Cardiac fibroblast (primary cell): ENCODE measurements at regions not wholly inside any gene's neighbourhood (a gene's known extent, or its start where the extent isn't known, plus 50 kb on each side); places are given as distances from the start of the nearest gene placed in this dataset.
A peak's percentile ranks its signal among the peaks of the same experiment; 100 is the strongest.

Experiments used
- DNase-seq, 2 donors: peaks; one replicate each; pipeline versions ENCODE4 v3.0.0 to v3.0.0-alpha.2; 2010; ENCODE audit warnings: low read depth in 2 of 2
- H3K4me3 ChIP-seq, 2 donors: replicated peaks in 1 of 2; 1 replicate in 1 of 2; 2 replicates in 1 of 2; pipeline ENCODE4 v1.5.1; 2011; ENCODE audit warnings: low read depth in 2 of 2, low read length in 2 of 2, mild to moderate bottlenecking in 2 of 2, moderate library complexity in 1 of 2
- CTCF ChIP-seq: IDR thresholded peaks from one replicate; pipeline ENCODE4 v1.5.1; 2011; ENCODE audit warnings: low read depth, mild to moderate bottlenecking, low read length, inconsistent platforms

- TF ChIP-seq CTCF, result no peak
Observed at GRCh38 chr4:188824553-188824952, 685.3 kb downstream of the TRIML1 start.

GRCh38 chr4:188826393-188826792 lies 687.2 kb downstream of the TRIML1 start:
- no peak for DNase-seq
- H3K4me3 ChIP-seq, result no peak overlapping the region
- no peak for TF ChIP-seq CTCF

More at GRCh38 chr4:188824553-188824952, 685.3 kb downstream of the TRIML1 start:
- DNase-seq, result no peak
- H3K4me3 ChIP-seq, result no peak overlapping the region

- no peak for DNase-seq
- TF ChIP-seq CTCF, result no peak
- H3K4me3 ChIP-seq, result no peak overlapping the region
Observed at GRCh38 chr4:188839704-188840103, 700.5 kb downstream of the TRIML1 start.

- TF ChIP-seq CTCF, result no peak
- H3K4me3 ChIP-seq, result no peak overlapping the region
- DNase-seq, result no peak
Observed at GRCh38 chr4:188841523-188841922, 702.3 kb downstream of the TRIML1 start.

- no peak for TF ChIP-seq CTCF
Observed at GRCh38 chr4:188854436-188854835, 715.2 kb downstream of the TRIML1 start.

GRCh38 chr4:188858696-188859095 lies 719.5 kb downstream of the TRIML1 start:
- no peak for DNase-seq
- H3K4me3 ChIP-seq, result no peak overlapping the region
- no peak for TF ChIP-seq CTCF

More at GRCh38 chr4:188854436-188854835, 715.2 kb downstream of the TRIML1 start:
- peak in 1 of 2 donors; percentile 27 for DNase-seq
- no peak overlapping the region for H3K4me3 ChIP-seq

GRCh38 chr4:188864741-188865140 lies 725.5 kb downstream of the TRIML1 start:
- DNase-seq, result no peak

More at GRCh38 chr4:188864741-188865140, 725.5 kb downstream of the TRIML1 start:
- H3K4me3 ChIP-seq, result no peak overlapping the region
- TF ChIP-seq CTCF, result no peak
